GM21381 (cell line): ENCODE measurements at regions not wholly inside any gene's neighbourhood (a gene's known extent, or its start where the extent isn't known, plus 50 kb on each side); places are given as distances from the start of the nearest gene placed in this dataset.

Experiments
- ATAC-seq: cut with Tn5 transposase; IDR thresholded peaks from one replicate; pipeline ENCODE4 v1.9.1; 2021; ENCODE audit warnings: mild to moderate bottlenecking, moderate library complexity; ENCODE audit not compliant: unreplicated experiment

- ATAC-seq = no peak
These were observed 299.9 kb upstream of the HABP2 start for GRCh38 chr10:113252650-113253618.

GRCh38 chr10:113259576-113260226 is 293.2 kb upstream of the HABP2 start:
- no peak for ATAC-seq

DNA sequence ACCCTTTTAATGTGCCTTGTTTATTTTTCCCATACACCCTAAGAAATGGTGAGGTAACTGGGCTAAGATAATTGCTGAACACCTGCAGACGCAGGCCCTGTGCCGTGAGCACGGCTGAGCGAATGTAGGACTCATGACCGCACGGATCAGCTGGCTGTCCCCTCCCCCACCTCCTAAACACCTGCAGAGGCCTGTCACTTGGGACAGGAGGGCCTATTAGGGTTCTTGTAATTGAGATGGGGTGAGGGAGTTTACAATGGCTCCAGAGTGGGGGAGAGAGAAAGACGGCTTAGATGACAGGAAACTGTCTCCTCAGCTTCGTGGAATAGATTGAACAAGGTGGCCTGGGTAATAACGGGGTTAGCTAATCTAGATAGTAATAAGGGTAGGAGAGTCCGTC is 291.7 kb upstream of the HABP2 start:
- no peak for ATAC-seq

- no peak for ATAC-seq
These were observed 291.2 kb upstream of the HABP2 start for GRCh38 chr10:113261611-113262091.

DNA sequence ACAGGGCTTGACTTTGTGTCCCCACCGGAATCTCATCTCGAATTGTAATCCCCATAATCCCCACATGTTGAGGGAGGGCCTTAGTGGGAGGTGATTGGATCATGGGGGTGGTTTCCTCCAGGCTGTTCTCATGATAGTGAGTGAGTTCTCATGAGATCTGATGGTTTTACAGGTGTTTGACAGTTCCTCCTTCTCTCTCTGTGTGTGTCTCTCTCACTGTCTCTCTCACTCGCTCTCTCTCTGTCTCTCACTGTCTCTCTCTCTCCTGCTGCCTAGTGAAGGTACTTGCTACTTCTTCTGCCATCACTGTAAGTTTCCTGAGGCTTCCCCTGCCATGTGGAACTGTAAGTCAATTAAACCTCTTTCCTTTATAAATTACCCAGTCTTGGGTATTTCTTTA is 289.8 kb upstream of the HABP2 start:
- ATAC-seq = no peak

DNA sequence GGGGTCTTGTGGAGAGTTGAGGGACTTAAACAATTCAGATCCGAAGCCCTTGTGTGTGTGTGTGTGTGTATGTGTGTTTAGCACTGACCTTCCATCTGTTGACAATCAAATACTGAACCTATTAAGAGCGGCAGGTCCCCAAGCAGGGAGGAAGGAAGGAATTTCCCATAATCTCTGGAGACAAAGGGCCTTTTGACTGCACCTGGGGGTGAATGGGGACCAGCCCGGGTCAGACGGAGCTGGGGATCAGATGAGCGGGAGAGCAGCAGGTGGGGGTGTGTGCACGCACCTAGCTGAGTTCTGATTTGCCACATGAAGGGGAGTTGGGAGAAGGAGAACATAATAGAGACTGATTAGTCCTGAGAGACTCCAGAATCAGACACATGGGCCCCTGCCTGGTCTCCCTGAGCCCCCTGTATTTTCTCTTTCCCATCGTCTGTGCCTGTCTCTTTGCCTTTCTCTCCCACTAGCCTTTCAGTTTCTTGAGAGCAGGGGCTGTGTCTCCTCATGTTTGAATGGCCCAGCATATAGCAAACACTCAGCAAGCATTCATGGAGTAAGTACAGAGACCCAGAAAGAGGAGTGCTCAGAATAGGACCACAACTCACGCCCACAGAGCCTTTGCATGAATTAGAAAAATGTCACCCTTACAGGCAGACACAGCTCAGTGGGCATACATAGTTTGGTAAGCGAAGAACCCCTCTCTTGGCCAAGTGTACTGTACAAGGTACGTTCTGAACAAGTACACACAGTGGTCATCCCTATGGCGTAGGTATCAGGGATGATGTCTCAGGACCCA is 288.3 kb upstream of the HABP2 start:
- ATAC-seq = no peak

DNA sequence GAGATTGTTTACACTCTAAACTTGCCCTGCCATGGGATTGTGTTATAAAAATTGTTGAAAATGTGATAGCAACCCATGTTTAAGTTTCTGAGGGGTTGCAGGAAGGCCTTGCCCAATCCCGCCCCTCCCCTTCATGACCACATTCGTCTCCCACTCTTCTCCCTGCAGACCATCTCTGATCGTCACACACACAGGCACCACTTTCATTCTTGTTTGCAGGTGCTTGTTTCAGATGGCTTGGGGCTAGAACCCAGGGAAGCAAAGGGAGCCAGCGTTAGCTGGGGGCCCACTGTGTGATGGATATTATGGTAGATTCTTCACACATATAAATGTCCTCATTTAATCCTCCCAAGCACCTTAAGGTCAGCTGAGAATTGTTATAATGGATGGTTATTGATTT is 286.7 kb upstream of the HABP2 start:
- no peak for ATAC-seq

DNA sequence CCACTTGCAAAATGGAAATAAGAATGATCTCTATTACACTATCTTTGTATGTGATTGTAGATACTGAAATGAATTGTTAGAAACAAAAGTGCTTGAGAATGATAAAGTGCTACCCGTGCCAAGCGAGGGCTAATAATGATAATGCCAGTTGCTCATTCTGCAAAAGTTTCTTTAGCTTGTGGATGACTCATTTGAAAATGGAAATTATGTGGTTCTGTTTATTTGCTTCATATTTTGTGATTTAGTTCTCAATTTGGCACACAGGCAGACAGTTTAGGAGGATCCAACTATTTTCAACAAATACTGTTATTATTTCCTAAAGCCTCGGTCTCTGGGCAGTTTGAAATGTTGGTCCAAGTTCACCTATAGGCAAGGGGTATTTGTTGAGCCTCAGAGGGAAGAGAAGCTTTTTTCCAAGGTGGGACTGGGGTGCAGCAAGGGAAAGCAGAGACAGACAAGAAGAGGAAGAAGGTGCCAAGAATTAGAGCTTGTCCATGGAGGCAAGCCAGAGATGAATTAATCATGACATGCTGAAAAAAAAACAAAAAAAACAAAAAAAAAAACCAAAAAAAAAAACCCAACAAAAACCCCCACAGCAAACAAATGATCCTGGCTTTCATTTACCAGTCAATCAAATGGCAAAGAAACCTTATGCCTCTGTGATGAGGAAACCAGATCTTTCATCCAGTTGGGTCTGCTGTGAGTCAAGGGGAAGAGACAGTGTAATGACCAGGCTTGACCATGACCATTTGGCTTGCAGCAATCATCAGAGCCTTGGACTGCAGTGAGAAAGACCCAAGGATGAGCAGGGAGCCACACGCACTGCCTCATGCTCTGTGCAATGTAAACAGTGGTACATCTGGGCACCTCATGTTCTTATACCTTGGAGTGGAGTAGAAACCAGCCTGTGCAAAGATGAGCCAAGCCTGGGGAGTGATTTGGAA is 285.0 kb upstream of the HABP2 start:
- ATAC-seq = no peak

DNA sequence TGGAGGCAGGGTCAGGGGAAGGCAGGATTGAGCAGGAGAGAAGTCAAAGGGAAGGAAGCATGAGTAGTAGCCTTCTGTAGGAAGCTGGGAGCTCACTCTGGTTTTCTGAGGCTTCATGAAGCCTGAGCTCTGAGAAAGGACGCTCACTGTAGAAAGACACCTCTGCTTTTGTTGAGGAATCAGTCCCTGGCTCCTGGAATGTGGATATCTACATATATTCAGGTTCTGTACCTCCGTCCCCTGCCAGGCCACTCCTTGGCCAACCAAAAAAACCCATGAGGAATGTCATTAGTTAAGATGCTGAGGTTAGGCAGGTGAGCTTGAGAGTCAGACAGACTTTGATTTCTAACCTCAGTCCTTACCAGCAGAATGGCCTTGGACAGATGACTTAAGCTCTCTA is 283.5 kb upstream of the HABP2 start:
- no peak for ATAC-seq

GRCh38 chr10:113272511-113272910 is 280.3 kb upstream of the HABP2 start:
- no peak for ATAC-seq

DNA sequence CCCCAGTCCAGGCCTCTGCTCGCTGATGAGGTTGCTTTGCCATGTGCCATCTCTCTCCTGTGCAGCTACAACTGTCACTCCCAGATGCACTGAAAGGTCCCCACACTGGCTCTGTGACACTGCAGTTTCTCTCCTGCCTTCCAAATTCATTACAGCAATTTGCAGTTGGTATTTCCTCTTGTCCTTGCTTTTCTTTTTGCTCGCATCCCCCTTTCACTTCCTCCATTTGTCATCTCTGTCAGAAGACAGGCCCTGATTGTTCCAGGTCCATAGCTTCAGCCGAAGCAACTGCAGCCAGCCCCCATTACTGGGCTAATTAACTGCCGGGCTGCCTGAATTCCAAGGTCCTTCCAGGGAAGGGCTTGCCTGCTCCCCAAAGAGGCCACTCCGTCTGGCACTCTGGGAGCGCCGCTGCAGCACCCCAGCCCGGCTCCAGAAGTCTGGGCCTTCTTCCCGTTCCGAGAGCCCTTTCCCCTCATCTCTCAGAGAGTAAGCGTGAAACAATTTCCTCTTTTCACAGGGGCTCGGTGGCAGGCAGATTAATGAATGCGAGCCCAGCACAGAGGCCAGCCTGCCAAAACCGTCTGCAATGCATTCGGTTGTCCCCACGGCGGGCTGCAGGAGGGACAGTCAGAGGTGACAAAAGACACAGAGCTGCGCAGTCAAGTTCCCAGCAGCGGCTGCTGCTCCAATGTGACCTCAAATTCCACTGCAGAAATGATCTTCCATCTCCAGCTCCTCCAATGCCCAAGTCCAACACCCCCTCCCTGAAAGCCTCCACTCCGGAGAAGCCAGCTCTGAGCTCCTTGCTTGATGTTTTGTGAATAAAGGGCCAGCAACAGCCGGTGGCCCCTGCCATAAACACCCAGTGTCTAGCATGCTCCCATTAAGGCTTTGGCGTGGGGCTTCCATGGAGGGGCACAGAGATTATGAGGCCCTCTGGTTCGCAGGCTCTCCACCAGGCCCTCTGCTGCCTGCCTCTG is 279.4 kb upstream of the HABP2 start:
- no peak for ATAC-seq

- no peak for ATAC-seq
These were observed 278.6 kb upstream of the HABP2 start for GRCh38 chr10:113274176-113274829.

- no peak for ATAC-seq
These were observed 274.6 kb upstream of the HABP2 start for GRCh38 chr10:113278221-113278620.

- no peak for ATAC-seq
These were observed 274.2 kb upstream of the HABP2 start for GRCh38 chr10:113278664-113279063.

GRCh38 chr10:113279262-113279661 is 273.6 kb upstream of the HABP2 start:
- ATAC-seq = no peak

- ATAC-seq = no peak
These were observed 270.3 kb upstream of the HABP2 start for GRCh38 chr10:113282564-113282963.

DNA sequence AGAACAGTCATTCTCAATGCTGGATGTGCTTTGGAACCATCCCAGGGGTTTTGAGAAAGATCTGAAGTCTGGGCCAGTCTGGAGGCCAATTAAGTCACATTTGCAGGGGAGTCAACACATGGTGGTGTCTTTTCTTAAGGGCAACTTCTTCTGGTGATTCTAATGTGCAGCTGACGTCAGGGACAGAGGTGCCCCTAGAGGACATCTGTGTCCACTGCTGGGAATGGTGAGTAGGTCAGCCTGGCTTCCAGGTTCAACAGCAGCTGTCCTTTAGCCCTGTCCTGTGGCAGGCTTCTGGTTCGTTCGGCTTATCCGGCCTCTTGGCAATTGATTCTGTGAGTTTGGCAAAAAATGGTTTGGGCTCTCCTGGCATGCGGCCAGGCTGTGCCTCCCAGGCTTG is 269.7 kb upstream of the HABP2 start:
- ATAC-seq = no peak

GRCh38 chr10:113284635-113285034 is 268.2 kb upstream of the HABP2 start:
- no peak for ATAC-seq
